ENCODE measurements at regions not wholly inside any gene's neighbourhood (a gene's known extent, or its start where the extent isn't known, plus 50 kb on each side); places are given as distances from the start of the nearest gene placed in this dataset.

DNA sequence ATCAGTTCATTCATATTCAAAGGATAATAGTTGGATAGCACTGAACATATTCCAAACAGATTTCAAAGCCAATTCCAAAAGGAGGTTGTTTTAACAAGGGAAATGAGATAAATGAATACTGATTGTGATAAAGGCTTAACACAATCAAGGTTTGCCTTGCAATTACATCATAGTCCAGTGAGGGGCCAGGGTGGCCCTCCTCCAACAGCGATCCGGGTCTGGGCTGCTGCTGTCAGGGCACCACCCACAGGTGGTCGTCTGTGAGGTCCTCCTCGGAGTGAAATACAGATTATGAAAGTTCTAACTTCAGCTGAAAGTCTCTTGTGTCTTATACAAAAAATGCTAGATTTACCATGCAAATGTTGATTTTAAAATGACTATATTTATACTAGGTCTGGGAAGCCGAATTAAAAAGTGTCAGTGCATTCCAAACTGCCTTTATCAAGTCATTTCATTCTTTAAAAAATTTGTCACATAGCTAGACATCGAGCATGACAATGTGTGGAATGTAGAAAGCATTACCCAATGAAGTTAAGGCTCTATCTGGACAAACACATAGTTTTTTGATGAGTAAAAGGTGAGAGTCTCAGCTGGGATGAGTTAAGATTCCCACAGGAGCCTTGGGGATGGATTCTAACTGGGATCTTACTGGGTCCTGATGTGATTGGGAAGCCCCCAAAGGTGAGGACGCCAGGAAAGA, 65.9 kb upstream of the SLC22A23 start:
- no peak overlapping the region for H3K27ac Mint-ChIP-seq
- CTCF ChIA-PET = no interaction called here
- ATAC-seq (ENCODE audit: poor library complexity) (no peak), DNase-seq (no peak)
- POLR2A ChIA-PET = no interaction called here
- no peak overlapping the region for H3K4me3 Mint-ChIP-seq
- no peaks in the 10 kb centered on the region for H3K4me1 Mint-ChIP-seq (ENCODE audit: low read depth)
- no peaks in the 10 kb centered on the region for H3K36me3 ChIP-seq (ENCODE audit: insufficient read depth, low read length)
- H3K4me3 ChIP-seq (ENCODE audit: low read length) = no peak overlapping the region
- H3K4me1 ChIP-seq (ENCODE audit: insufficient read depth, low read length) = no peaks in the 10 kb centered on the region
- peaks cover 42% of the 10 kb centered on the region for H3K27me3 Mint-ChIP-seq
- H3K36me3 Mint-ChIP-seq (ENCODE audit: low read depth) = no peaks in the 10 kb centered on the region
- peaks cover 4 to 5% of the 10 kb centered on the region in 2 experiments for H3K27me3 ChIP-seq (ENCODE audit: control insufficient read depth in 1 of 2, insufficient read depth in 2 of 2, low read length in 2 of 2)
- no peaks in the 10 kb centered on the region for H3K9me3 Mint-ChIP-seq
- peaks cover 0 to 7% of the 10 kb centered on the region in 2 experiments for H3K9me3 ChIP-seq (ENCODE audit: control insufficient read depth in 1 of 2, insufficient read depth in 1 of 2, low read length in 2 of 2)
- TF ChIP-seq CTCF (IDR thresholded peaks at IDR 0.05) = no peak
- no peak overlapping the region for H3K27ac ChIP-seq (ENCODE audit: low read depth in 1 of 2, low read length in 2 of 2)
- intact Hi-C loops (cut with DNase I, micrococcal nuclease) = no loop called here

DNA sequence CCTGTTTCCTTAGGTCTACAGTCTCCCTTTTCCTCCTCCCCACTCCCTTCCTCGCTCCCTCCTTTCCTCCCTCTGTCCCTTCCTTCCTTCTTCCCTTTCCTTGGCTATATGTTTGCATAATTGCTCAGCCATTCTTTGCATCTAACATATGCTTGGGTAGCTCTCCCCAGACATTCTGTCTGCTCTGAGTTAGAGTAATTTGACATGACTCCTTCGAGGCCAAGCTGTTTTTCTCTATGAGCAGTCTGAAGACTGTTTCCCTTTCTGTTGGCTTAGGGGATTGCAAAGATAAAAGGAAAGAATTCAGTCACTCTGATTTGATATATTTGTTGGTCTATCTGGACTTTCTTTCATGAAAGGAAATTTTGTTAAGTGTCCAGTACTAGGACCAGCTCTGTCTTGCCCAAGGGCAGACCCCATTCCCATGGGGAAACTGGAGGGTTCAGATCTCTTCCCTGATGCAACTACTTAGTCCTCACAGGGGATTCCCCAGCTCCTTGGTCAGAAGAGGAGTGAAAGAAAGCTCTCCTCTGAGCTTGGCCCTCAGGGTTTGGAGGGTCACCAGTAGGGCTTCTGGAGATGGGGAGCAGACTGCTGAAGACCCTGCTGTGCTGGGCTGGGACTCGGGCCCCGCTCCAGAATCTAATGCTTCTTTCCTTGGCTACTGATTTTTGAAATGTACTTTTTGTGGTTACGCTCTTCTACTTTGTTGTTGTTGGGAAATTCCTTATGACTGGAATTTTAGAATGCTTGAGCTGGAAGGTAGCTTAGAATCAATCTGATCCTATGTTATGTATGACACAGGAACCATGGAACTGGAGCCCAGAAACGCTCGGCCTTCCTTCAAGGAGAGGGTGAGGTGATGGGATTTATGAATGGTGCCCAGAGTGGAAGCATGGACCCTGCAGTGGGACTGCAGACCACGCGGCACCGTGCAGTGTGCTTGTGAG, 63.7 kb upstream of the SLC22A23 start:
- no peaks in the 10 kb centered on the region for H3K9me3 Mint-ChIP-seq
- no peaks in the 10 kb centered on the region for H3K36me3 Mint-ChIP-seq (ENCODE audit: low read depth)
- ChIA-PET POLR2A (no interaction called here), CTCF (no interaction called here)
- peaks cover 39% of the 10 kb centered on the region for H3K27me3 Mint-ChIP-seq
- no peak overlapping the region for H3K27ac ChIP-seq (ENCODE audit: low read depth in 1 of 2, low read length in 2 of 2)
- TF ChIP-seq CTCF (IDR thresholded peaks at IDR 0.05) = no peak
- no peaks in the 10 kb centered on the region for H3K36me3 ChIP-seq (ENCODE audit: insufficient read depth, low read length)
- H3K4me3 ChIP-seq (ENCODE audit: low read length) = no peak overlapping the region
- no peak for DNase-seq
- intact Hi-C loops (cut with DNase I, micrococcal nuclease) = no loop called here
- peaks cover 4 to 5% of the 10 kb centered on the region in 2 experiments for H3K27me3 ChIP-seq (ENCODE audit: control insufficient read depth in 1 of 2, insufficient read depth in 2 of 2, low read length in 2 of 2)
- no peak overlapping the region for H3K27ac Mint-ChIP-seq
- H3K4me3 Mint-ChIP-seq = no peak overlapping the region
- peaks cover 0 to 7% of the 10 kb centered on the region in 2 experiments for H3K9me3 ChIP-seq (ENCODE audit: control insufficient read depth in 1 of 2, insufficient read depth in 1 of 2, low read length in 2 of 2)
- H3K4me1 ChIP-seq (ENCODE audit: insufficient read depth, low read length) = no peaks in the 10 kb centered on the region
- ATAC-seq (ENCODE audit: poor library complexity) = no peak
- no peaks in the 10 kb centered on the region for H3K4me1 Mint-ChIP-seq (ENCODE audit: low read depth)

DNA sequence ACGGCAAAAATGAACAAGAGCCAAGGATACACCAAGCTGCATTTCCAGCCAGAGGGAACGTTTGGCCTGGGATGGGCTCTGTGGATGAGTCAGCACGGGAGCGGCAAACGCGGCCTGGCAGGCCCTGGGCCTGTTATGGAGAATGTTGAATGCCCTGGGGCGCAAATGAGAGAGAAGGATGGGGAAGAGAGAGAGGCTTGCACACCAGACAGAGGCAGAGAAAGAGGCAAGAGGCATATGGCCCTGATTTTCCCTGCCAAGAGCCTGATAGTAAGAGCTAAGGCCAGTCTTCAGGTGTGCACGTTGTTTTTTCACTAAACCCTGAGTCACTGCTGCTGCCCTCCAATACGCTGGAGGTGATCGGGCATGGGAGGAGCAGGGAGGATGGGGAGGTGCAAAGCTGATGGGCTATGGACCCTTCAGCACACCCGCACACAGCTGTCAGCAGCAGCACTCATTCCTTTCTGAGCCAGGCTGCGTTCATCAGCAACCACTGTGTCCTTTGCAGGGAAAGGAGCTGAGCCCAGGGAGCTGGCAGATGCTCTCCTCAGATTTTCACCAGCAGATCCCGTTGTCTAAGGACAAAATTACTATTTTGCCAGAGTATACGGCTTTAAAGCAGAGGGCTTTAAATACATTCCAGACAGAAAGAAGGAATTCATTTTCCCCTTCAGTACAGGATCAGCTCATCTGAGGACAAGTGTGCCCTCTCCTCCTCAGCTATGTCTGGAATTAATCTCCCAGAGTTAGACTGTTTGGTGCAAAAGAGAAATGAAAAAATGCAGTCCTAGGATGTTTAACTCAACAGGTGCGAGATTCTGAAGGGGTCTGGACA, 61.7 kb upstream of the SLC22A23 start:
- no peak overlapping the region for H3K4me3 ChIP-seq (ENCODE audit: low read length)
- ChIA-PET POLR2A (no interaction called here), CTCF (interaction anchor here (0.6 kb wide), 1 partner anchor 16 kb away, joined by 3 read pairs; no protein-coding TSS in a partner anchor)
- TF ChIP-seq CTCF (IDR thresholded peaks at IDR 0.05) = no peak
- no peak overlapping the region for H3K27ac ChIP-seq (ENCODE audit: low read depth in 1 of 2, low read length in 2 of 2)
- Mint-ChIP-seq H3K27ac (no peak overlapping the region), H3K27me3 (peaks cover 44% of the 10 kb centered on the region), H3K4me3 (no peak overlapping the region), H3K9me3 (no peaks in the 10 kb centered on the region), H3K36me3 (ENCODE audit: low read depth) (no peaks in the 10 kb centered on the region), H3K4me1 (ENCODE audit: low read depth) (no peaks in the 10 kb centered on the region)
- no peaks in the 10 kb centered on the region for H3K36me3 ChIP-seq (ENCODE audit: insufficient read depth, low read length)
- H3K27me3 ChIP-seq (ENCODE audit: control insufficient read depth in 1 of 2, insufficient read depth in 2 of 2, low read length in 2 of 2) = peaks cover 4 to 5% of the 10 kb centered on the region in 2 experiments
- no peak for ATAC-seq (ENCODE audit: poor library complexity)
- intact Hi-C loops (cut with DNase I, micrococcal nuclease) = no loop called here
- H3K4me1 ChIP-seq (ENCODE audit: insufficient read depth, low read length) = no peaks in the 10 kb centered on the region
- peaks cover 0 to 7% of the 10 kb centered on the region in 2 experiments for H3K9me3 ChIP-seq (ENCODE audit: control insufficient read depth in 1 of 2, insufficient read depth in 1 of 2, low read length in 2 of 2)
- no peak for DNase-seq
